Neural crest cell (in vitro differentiated cells): ENCODE measurements at regions not wholly inside any gene's neighbourhood (a gene's known extent, or its start where the extent isn't known, plus 50 kb on each side); places are given as distances from the start of the nearest gene placed in this dataset.
A peak's percentile ranks its signal among the peaks of the same experiment; 100 is the strongest.

Source experiments
- DNase-seq: peaks from one replicate; pipeline ENCODE4 v3.0.0; 2021; ENCODE audit warnings: low read depth, mixed read lengths, low spot score
- H3K27ac Mint-ChIP-seq: one replicate; pipeline ENCODE4 v1.8.0; 2021; ENCODE audit warnings: mild to moderate bottlenecking, mixed read lengths; ENCODE audit not compliant: unreplicated experiment
- H3K27me3 Mint-ChIP-seq: 2 replicates; pipeline ENCODE4 v1.8.0; 2021; ENCODE audit warnings: low read depth, mild to moderate bottlenecking, mixed read lengths
- H3K36me3 Mint-ChIP-seq: 2 replicates; pipeline ENCODE4 v1.8.0; 2021; ENCODE audit warnings: low read depth, mild to moderate bottlenecking, mixed read lengths
- H3K4me1 Mint-ChIP-seq: 2 replicates; pipeline ENCODE4 v1.8.0; 2021; ENCODE audit warnings: mixed read lengths
- H3K4me3 Mint-ChIP-seq: one replicate; pipeline ENCODE4 v1.8.0; 2021; ENCODE audit warnings: mild to moderate bottlenecking, mixed read lengths
- H3K9me3 Mint-ChIP-seq: 2 replicates; pipeline ENCODE4 v1.8.0; 2021; ENCODE audit warnings: mixed read lengths
- TF ChIP-seq, protein P1 (sequence below): fragments of 200-600 bp; sonication (generic); conservative IDR thresholded peaks from 2 replicates; pipeline ENCODE4 v1.5.0; 2021; ENCODE audit warnings: antibody characterized with exemption, mild to moderate bottlenecking

DNA sequence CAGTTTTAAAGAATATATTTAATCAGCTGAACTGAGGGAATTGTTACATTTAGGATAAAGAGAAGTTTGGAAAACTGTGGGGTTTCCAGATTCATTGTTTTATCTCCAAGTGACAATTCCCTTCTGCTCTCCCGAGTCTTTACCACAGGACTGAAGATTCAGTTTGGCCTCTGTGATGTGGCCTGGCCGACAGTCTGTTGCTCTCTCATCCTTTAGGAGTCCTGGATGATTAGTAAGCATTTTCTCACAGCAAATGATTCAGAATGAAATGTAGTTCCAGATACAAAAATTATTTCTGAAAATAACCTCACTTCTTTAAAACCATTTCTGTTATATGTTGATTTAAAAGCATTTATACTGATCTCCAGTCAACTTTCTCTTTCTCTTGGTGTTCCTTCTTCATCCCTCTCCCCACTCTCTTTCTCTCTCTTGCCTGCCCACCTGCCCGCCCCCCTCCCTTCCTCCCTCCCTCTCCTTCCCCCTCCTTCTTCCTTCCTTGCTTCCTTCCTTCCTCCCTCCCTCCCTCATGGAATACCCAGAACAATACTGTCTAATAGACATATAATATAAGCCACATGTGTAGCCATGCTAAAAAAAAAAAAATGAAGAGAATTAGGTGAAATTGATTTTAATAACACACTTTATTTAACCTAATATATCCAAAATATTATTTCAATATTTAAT is 254.9 kb downstream of the PRL start:
- Mint-ChIP-seq H3K9me3 (peaks cover 8% of the 10 kb centered on the region), H3K27ac (no peak overlapping the region), H3K4me1 (peaks cover 6% of the 10 kb centered on the region)

DNA sequence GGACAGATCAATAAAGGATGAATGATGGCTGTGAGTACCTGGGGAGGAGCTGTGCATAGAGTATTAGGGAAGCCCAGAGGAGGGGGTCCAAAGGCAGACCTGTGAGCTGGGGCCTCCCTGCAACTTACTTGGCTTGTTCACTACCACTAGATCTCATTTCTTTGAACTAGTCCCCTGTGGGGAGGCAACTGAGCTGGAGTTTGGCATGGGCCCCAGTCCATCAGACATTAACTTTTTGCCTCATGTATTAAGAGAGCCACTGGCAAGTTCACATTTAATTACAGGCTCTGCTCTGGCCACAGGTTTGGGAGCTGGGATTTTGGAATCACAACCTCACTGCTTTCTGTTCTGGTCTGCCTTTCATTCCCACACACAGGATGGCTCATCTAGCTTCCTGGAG is 254.1 kb downstream of the PRL start:
- Mint-ChIP-seq H3K9me3 (peaks cover 8% of the 10 kb centered on the region), H3K4me3 (no peak overlapping the region), H3K27me3 (no peaks in the 10 kb centered on the region), H3K4me1 (peaks cover 4% of the 10 kb centered on the region), H3K36me3 (peaks cover 21% of the 10 kb centered on the region), H3K27ac (no peak overlapping the region)
- TF ChIP-seq, protein P1, sequence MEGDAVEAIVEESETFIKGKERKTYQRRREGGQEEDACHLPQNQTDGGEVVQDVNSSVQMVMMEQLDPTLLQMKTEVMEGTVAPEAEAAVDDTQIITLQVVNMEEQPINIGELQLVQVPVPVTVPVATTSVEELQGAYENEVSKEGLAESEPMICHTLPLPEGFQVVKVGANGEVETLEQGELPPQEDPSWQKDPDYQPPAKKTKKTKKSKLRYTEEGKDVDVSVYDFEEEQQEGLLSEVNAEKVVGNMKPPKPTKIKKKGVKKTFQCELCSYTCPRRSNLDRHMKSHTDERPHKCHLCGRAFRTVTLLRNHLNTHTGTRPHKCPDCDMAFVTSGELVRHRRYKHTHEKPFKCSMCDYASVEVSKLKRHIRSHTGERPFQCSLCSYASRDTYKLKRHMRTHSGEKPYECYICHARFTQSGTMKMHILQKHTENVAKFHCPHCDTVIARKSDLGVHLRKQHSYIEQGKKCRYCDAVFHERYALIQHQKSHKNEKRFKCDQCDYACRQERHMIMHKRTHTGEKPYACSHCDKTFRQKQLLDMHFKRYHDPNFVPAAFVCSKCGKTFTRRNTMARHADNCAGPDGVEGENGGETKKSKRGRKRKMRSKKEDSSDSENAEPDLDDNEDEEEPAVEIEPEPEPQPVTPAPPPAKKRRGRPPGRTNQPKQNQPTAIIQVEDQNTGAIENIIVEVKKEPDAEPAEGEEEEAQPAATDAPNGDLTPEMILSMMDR, result no peak
- DNase-seq, result no peak

More for the DNA sequence above, 254.9 kb downstream of the PRL start:
- DNase-seq, result no peak
- Mint-ChIP-seq H3K36me3 (peaks cover 19% of the 10 kb centered on the region), H3K4me3 (no peak overlapping the region), H3K27me3 (no peaks in the 10 kb centered on the region)
- TF ChIP-seq, protein P1, result no peak

DNA sequence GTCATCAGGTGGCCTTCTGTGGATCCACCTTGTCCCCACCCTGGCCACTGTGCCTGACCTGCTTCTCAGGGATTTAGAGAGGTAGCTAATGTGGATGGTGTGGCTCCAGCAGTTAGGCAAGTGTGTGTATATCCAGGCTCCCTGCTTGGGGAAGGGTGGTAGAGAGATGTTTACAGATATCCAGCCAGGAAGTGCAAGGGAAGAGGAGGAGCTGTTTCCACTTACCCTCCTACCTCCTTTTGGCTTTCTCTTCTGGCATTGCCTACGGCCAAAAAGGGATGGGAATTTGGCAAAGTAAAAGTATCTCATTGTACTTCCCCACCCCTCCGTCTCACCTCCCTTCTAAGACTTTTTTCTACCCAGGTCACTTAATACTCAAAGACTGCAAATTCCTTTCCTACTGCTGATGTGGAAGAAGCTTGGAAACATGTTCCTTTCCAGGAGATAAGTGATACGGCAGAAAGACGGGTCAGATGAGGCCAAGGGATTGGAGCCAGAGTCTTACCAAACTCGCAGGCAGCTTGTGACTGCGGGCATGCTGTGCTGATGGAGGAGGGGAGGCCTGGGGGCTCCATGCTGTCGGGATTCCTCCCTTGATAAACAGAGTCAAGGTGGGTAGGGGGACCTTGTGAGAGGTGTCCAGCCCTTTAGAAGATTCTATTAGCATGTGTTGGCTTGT is 253.4 kb downstream of the PRL start:
- H3K36me3 Mint-ChIP-seq, result peaks cover 22% of the 10 kb centered on the region
- no peak overlapping the region for H3K4me3 Mint-ChIP-seq
- H3K4me1 Mint-ChIP-seq, result peaks cover 3% of the 10 kb centered on the region
- peak overlapping the region; percentile 57 for H3K27ac Mint-ChIP-seq
- H3K27me3 Mint-ChIP-seq, result no peaks in the 10 kb centered on the region
- no peak for DNase-seq
- TF ChIP-seq, protein P1, result no peak
- H3K9me3 Mint-ChIP-seq, result peaks cover 8% of the 10 kb centered on the region

DNA sequence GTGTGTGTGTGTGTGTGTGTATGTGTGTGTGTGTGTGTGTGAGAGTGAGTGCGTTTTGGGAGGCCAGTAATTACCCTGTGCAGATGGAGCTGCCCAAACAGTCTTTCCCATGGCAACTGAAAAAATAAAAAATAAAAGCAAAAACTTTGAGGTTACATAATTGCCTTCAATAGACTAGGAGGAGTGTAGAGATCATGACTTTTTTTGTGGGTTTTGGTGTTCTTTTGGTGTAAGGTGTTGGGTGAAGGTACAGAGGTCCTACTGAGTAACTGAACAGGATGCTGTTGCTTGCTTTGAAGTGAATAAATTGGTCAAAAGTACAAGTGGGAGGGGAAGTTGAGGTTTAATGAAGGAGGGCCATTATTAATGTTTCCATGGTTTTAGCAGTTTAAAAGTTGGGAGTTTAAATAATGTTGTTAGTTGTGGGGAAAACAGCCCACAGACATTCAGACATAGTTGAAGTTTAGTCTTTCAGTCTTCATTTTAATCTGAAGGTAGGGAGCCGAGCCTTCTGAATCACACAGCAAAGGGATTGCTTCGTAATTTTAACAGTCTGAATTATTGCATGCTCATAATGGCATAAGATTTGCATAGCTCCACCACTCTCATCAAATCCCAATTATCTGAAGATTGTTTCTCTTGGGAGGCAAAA is 251.4 kb downstream of the PRL start:
- Mint-ChIP-seq H3K9me3 (no peaks in the 10 kb centered on the region), H3K4me3 (no peak overlapping the region), H3K36me3 (peaks cover 9% of the 10 kb centered on the region), H3K4me1 (no peaks in the 10 kb centered on the region), H3K27me3 (no peaks in the 10 kb centered on the region), H3K27ac (no peak overlapping the region)
- no peak for DNase-seq
- TF ChIP-seq, protein P1, result no peak

DNA sequence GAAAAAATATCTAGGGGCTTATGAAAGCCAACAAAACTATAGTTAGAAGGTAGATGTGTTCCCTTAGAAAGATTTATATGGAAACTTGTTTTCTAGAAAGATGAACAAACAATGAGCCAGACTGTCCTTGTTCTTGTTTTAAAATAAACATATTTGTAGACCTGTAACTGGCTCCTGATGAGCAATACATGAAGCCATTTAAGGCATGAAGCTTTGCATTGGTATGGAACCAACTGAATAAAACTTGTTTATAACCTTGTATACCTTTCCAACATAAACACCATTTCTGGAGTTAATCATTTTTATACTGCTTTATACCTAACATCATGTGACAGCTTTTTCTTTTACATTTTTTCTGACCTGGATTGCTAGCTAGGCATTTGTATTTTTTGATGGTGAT is 247.8 kb downstream of the PRL start:
- peaks cover 2% of the 10 kb centered on the region for H3K9me3 Mint-ChIP-seq
- no peak overlapping the region for H3K27ac Mint-ChIP-seq
- no peak overlapping the region for H3K4me3 Mint-ChIP-seq
- TF ChIP-seq, protein P1, result no peak
- H3K4me1 Mint-ChIP-seq, result no peaks in the 10 kb centered on the region
- no peak for DNase-seq
- H3K36me3 Mint-ChIP-seq, result peaks cover 10% of the 10 kb centered on the region
- no peaks in the 10 kb centered on the region for H3K27me3 Mint-ChIP-seq
